WTC11 (cell line): ENCODE measurements at regions not wholly inside any gene's neighbourhood (a gene's known extent, or its start where the extent isn't known, plus 50 kb on each side); places are given as distances from the start of the nearest gene placed in this dataset.

Source experiments
- CTCF ChIP-seq: fragments of 200-600 bp; IDR thresholded peaks from 2 replicates; pipeline ENCODE4 v1.8.0; 2022; ENCODE audit warnings: antibody characterized with exemption
- JUN ChIP-seq: sonication (generic); formaldehyde crosslinking; IDR thresholded peaks from 2 replicates; pipeline ENCODE4 v1.8.0; 2023; ENCODE audit warnings: mild to moderate bottlenecking, missing genetic modification reagents
- KAT7 ChIP-seq: sonication (generic); formaldehyde crosslinking; IDR thresholded peaks from 2 replicates; pipeline ENCODE4 v1.8.1; 2023; ENCODE audit warnings: missing genetic modification reagents, mild to moderate bottlenecking, borderline replicate concordance
- NFYB ChIP-seq: sonication (generic); formaldehyde crosslinking; conservative IDR thresholded peaks from 2 replicates; pipeline ENCODE4 v1.8.0; 2022; ENCODE audit warnings: low read depth, missing genetic modification reagents
- RELA ChIP-seq: sonication (generic); formaldehyde crosslinking; IDR thresholded peaks from 2 replicates; pipeline ENCODE4 v1.8.1; 2022; ENCODE audit warnings: missing genetic modification reagents, mild to moderate bottlenecking, borderline replicate concordance
- SP1 ChIP-seq: sonication (generic); formaldehyde crosslinking; conservative IDR thresholded peaks from 2 replicates; pipeline ENCODE4 v1.8.1; 2022; ENCODE audit warnings: missing genetic modification reagents
- TEAD4 ChIP-seq: sonication (generic); formaldehyde crosslinking; IDR thresholded peaks from 2 replicates; pipeline ENCODE4 v1.8.0; 2022; ENCODE audit warnings: mild to moderate bottlenecking, missing genetic modification reagents
- TP53 ChIP-seq: sonication (generic); formaldehyde crosslinking; IDR thresholded peaks from 2 replicates; pipeline ENCODE4 v1.8.1; 2023; ENCODE audit warnings: mild to moderate bottlenecking, missing genetic modification reagents
- USF1 ChIP-seq: sonication (generic); formaldehyde crosslinking; IDR thresholded peaks from 2 replicates; pipeline ENCODE4 v1.8.0; 2022; ENCODE audit warnings: mild to moderate bottlenecking, missing genetic modification reagents
- TF ChIP-seq, protein P1 (sequence below): sonication (generic); formaldehyde crosslinking; IDR thresholded peaks from 2 replicates; pipeline ENCODE4 v1.8.1; 2023; ENCODE audit warnings: mild to moderate bottlenecking, missing genetic modification reagents, borderline replicate concordance
- TF ChIP-seq, protein P2 (sequence below): sonication (generic); formaldehyde crosslinking; IDR thresholded peaks from 2 replicates; pipeline ENCODE4 v1.8.0; 2022; ENCODE audit warnings: mild to moderate bottlenecking, missing genetic modification reagents
- TF ChIP-seq, protein P3 (sequence below): sonication (generic); formaldehyde crosslinking; IDR thresholded peaks from 2 replicates; pipeline ENCODE4 v1.8.1; 2023; ENCODE audit warnings: mild to moderate bottlenecking, missing genetic modification reagents, moderate library complexity
- TF ChIP-seq, protein P4 (sequence below): sonication (generic); formaldehyde crosslinking; IDR thresholded peaks from 2 replicates; pipeline ENCODE4 v1.8.1; 2022; ENCODE audit warnings: low read depth, mild to moderate bottlenecking, moderate library complexity, missing genetic modification reagents, borderline replicate concordance

DNA sequence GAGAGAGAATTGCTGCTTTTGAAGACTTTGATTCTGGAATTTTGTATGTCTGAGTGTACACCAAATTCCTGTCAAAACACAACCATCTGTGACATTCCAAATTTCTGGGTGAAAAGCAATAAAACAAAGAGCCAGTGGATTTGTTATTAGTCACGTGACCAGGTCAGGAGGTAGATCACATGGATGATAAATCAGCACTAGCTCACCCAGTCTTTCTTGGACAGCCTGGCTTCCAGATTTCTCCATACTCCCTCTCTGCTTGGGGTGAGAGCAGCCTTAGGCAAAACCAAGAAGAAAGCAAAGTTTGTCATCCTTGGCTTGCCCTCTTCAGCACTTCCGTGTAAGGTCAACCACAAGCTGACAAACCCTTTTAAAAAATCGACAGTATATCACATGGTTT is 194.2 kb downstream of the CLCN4 start:
- no peak for TF ChIP-seq RELA (CRISPR knock-in tag)
- TF ChIP-seq CTCF: no peak
- TF ChIP-seq, protein P1, sequence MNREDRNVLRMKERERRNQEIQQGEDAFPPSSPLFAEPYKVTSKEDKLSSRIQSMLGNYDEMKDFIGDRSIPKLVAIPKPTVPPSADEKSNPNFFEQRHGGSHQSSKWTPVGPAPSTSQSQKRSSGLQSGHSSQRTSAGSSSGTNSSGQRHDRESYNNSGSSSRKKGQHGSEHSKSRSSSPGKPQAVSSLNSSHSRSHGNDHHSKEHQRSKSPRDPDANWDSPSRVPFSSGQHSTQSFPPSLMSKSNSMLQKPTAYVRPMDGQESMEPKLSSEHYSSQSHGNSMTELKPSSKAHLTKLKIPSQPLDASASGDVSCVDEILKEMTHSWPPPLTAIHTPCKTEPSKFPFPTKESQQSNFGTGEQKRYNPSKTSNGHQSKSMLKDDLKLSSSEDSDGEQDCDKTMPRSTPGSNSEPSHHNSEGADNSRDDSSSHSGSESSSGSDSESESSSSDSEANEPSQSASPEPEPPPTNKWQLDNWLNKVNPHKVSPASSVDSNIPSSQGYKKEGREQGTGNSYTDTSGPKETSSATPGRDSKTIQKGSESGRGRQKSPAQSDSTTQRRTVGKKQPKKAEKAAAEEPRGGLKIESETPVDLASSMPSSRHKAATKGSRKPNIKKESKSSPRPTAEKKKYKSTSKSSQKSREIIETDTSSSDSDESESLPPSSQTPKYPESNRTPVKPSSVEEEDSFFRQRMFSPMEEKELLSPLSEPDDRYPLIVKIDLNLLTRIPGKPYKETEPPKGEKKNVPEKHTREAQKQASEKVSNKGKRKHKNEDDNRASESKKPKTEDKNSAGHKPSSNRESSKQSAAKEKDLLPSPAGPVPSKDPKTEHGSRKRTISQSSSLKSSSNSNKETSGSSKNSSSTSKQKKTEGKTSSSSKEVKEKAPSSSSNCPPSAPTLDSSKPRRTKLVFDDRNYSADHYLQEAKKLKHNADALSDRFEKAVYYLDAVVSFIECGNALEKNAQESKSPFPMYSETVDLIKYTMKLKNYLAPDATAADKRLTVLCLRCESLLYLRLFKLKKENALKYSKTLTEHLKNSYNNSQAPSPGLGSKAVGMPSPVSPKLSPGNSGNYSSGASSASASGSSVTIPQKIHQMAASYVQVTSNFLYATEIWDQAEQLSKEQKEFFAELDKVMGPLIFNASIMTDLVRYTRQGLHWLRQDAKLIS: no peak
- TF ChIP-seq KAT7 (CRISPR knock-in tag): no peak
- TF ChIP-seq, protein P2, sequence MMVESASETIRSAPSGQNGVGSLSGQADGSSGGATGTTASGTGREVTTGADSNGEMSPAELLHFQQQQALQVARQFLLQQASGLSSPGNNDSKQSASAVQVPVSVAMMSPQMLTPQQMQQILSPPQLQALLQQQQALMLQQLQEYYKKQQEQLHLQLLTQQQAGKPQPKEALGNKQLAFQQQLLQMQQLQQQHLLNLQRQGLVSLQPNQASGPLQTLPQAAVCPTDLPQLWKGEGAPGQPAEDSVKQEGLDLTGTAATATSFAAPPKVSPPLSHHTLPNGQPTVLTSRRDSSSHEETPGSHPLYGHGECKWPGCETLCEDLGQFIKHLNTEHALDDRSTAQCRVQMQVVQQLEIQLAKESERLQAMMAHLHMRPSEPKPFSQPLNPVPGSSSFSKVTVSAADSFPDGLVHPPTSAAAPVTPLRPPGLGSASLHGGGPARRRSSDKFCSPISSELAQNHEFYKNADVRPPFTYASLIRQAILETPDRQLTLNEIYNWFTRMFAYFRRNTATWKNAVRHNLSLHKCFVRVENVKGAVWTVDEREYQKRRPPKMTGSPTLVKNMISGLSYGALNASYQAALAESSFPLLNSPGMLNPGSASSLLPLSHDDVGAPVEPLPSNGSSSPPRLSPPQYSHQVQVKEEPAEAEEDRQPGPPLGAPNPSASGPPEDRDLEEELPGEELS (CRISPR knock-in tag): no peak
- TF ChIP-seq, protein P3, sequence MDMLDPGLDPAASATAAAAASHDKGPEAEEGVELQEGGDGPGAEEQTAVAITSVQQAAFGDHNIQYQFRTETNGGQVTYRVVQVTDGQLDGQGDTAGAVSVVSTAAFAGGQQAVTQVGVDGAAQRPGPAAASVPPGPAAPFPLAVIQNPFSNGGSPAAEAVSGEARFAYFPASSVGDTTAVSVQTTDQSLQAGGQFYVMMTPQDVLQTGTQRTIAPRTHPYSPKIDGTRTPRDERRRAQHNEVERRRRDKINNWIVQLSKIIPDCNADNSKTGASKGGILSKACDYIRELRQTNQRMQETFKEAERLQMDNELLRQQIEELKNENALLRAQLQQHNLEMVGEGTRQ: no peak
- TF ChIP-seq SP1: no peak
- no peak for TF ChIP-seq TP53
- no peak for TF ChIP-seq JUN (CRISPR knock-in tag)
- TF ChIP-seq USF1 (CRISPR knock-in tag): no peak
- TF ChIP-seq TEAD4 (CRISPR knock-in tag): no peak
- TF ChIP-seq NFYB (CRISPR knock-in tag): no peak
- TF ChIP-seq, protein P4, sequence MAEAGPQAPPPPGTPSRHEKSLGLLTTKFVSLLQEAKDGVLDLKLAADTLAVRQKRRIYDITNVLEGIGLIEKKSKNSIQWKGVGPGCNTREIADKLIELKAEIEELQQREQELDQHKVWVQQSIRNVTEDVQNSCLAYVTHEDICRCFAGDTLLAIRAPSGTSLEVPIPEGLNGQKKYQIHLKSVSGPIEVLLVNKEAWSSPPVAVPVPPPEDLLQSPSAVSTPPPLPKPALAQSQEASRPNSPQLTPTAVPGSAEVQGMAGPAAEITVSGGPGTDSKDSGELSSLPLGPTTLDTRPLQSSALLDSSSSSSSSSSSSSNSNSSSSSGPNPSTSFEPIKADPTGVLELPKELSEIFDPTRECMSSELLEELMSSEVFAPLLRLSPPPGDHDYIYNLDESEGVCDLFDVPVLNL (CRISPR knock-in tag): no peak
